Neutrophil (primary cell): ENCODE measurements at regions not wholly inside any gene's neighbourhood (a gene's known extent, or its start where the extent isn't known, plus 50 kb on each side); places are given as distances from the start of the nearest gene placed in this dataset.

Experiments
- H3K27ac ChIP-seq: fragments of 200-600 bp; sonication (generic); 2 replicates; pipeline ENCODE4 v1.5.1; 2016; ENCODE audit warnings: mild to moderate bottlenecking, moderate library complexity
- H3K27me3 ChIP-seq: fragments of 200-600 bp; sonication (generic); 2 replicates; pipeline ENCODE4 v1.6.0; 2016; ENCODE audit warnings: mild to moderate bottlenecking
- H3K36me3 ChIP-seq: fragments of 200-600 bp; sonication (generic); 2 replicates; pipeline ENCODE4 v1.5.1; 2017
- H3K4me1 ChIP-seq, 2 experiments: fragments of 200-600 bp in 1 of 2; sonication (generic) in 1 of 2; 1 replicate in 1 of 2; 2 replicates in 1 of 2; pipeline versions ENCODE4 v1.5.1 to v1.6.1; 2013 to 2016; ENCODE audit warnings: low read depth in 1 of 2, low read length in 1 of 2, mild to moderate bottlenecking in 1 of 2, moderate library complexity in 1 of 2; ENCODE audit not compliant: control insufficient read depth in 1 of 2, insufficient read depth in 1 of 2
- H3K4me3 ChIP-seq, 2 experiments: fragments of 200-600 bp in 1 of 2; sonication (generic) in 1 of 2; 1 replicate in 1 of 2; 2 replicates in 1 of 2; pipeline ENCODE4 v1.5.1; 2013 to 2016; ENCODE audit warnings: low read depth in 1 of 2, low read length in 1 of 2, mild to moderate bottlenecking in 1 of 2, moderate library complexity in 1 of 2
- H3K9me3 ChIP-seq: fragments of 200-600 bp; sonication (generic); 2 replicates; pipeline ENCODE4 v1.5.1; 2016
- TF ChIP-seq, protein P1 (sequence below): fragments of 200-600 bp; sonication (generic); IDR thresholded peaks from 2 replicates; pipeline ENCODE4 v1.5.1; 2016; ENCODE audit warnings: antibody characterized with exemption

DNA sequence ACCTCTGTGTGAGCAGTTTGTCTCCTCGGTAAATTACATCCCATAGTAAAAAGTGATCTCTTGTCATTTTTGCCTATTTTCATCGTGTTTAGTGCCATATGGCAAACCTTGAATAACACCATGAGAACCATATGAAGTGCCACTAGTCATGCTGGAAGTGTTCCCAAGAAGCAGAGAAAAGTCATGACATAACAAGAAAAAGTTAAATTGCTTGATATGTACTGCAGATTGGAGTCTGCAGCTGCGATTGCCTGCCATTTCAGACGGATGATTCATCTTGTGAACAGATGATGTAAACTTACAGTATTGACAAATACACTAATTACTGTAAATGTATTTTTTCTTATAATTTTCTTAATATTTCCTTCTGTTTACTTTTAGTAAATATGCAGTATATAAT, 846.7 kb downstream of the BCL11A start:
- Histone ChIP-seq H3K4me1 (no peaks in the 10 kb centered on the region), H3K27ac (no peak overlapping the region), H3K4me3 (no peak overlapping the region), H3K27me3 (no peaks in the 10 kb centered on the region), H3K36me3 (no peaks in the 10 kb centered on the region), H3K9me3 (no peaks in the 10 kb centered on the region)
- TF ChIP-seq, protein P1, sequence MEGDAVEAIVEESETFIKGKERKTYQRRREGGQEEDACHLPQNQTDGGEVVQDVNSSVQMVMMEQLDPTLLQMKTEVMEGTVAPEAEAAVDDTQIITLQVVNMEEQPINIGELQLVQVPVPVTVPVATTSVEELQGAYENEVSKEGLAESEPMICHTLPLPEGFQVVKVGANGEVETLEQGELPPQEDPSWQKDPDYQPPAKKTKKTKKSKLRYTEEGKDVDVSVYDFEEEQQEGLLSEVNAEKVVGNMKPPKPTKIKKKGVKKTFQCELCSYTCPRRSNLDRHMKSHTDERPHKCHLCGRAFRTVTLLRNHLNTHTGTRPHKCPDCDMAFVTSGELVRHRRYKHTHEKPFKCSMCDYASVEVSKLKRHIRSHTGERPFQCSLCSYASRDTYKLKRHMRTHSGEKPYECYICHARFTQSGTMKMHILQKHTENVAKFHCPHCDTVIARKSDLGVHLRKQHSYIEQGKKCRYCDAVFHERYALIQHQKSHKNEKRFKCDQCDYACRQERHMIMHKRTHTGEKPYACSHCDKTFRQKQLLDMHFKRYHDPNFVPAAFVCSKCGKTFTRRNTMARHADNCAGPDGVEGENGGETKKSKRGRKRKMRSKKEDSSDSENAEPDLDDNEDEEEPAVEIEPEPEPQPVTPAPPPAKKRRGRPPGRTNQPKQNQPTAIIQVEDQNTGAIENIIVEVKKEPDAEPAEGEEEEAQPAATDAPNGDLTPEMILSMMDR, result no peak

DNA sequence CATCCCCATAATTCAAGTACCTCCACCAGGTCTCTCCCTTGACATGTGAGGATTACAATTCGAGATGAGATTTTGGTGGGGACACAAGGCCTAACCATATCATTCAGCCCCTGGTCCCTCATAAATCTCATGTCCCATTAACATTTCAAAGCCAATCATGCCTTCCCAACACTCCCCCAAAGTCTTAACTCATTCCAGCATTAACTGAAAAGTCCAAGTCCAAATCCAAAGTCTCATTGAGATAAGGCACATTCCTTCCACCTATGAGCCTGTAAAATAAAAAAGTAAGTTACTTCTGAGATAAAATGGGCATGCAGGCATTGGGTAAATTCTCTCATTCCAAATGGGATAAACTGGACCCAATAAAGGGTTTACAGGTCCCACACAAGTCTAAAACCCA, 849.7 kb downstream of the BCL11A start:
- Histone ChIP-seq H3K4me1 (no peaks in the 10 kb centered on the region), H3K4me3 (no peak overlapping the region), H3K27ac (no peak overlapping the region), H3K36me3 (no peaks in the 10 kb centered on the region), H3K27me3 (no peaks in the 10 kb centered on the region), H3K9me3 (no peaks in the 10 kb centered on the region)
- TF ChIP-seq, protein P1, result no peak

DNA sequence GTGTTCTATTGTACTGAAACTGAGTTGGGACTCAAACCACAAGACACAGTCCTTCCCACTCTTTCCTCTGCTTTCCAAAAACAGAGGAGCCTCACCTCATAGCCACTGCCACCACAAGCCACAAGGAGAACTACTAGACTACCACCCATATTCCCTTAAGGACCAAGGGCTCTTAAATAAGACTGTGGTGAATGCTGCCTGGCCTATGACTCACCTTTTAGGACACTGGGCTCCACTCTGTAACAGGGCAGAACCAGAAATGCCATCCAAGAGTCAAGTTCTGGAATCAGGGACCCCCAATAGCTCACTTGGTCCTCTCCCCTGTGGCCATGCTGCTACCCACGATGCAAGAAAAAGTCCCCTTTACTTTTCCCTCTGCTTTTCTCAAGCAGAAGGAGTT, 851.4 kb downstream of the BCL11A start:
- TF ChIP-seq, protein P1, result no peak
- Histone ChIP-seq H3K27ac (no peak overlapping the region), H3K4me1 (no peaks in the 10 kb centered on the region)

DNA sequence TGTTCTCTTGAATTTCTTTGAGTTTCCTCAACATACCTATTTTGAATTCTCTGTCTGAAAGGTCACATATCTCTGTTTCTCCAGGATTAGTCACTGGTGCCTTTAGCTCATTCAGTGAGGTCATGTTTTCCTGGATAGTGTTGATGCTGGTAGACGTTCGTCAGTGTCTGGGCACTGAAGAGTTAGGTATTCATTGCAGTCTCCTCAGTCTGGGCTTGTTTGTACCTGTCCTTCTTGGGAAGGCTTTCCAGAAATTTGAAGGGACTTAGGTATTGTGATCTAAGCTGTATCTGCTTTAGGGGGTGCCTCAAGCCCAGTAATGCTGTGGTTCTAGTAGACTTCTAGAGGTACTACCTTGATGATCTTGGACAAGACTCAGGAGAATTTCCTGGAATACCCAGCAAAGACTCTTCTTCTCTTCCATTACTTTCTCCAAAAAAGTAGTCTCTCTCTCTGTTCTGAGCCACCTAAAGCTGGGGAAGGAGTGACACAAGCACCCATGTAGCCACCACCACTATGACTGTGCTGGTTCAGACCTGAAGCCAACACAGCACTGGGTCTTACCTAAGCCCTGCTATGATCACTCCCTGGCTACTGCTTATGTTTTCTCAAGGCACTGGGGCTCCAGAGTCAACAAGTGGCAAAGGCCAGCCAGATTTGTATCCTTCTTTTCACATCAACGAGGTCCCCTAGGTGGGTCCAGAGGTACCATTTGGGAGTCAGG, 852.0 kb downstream of the BCL11A start:
- Histone ChIP-seq H3K9me3 (no peaks in the 10 kb centered on the region), H3K4me1 (no peaks in the 10 kb centered on the region), H3K36me3 (no peaks in the 10 kb centered on the region), H3K27ac (no peak overlapping the region), H3K27me3 (no peaks in the 10 kb centered on the region), H3K4me3 (no peak overlapping the region)
- TF ChIP-seq, protein P1, result no peak

More for the DNA sequence above, 851.4 kb downstream of the BCL11A start:
- Histone ChIP-seq H3K4me3 (no peak overlapping the region), H3K36me3 (no peaks in the 10 kb centered on the region), H3K27me3 (no peaks in the 10 kb centered on the region), H3K9me3 (no peaks in the 10 kb centered on the region)

DNA sequence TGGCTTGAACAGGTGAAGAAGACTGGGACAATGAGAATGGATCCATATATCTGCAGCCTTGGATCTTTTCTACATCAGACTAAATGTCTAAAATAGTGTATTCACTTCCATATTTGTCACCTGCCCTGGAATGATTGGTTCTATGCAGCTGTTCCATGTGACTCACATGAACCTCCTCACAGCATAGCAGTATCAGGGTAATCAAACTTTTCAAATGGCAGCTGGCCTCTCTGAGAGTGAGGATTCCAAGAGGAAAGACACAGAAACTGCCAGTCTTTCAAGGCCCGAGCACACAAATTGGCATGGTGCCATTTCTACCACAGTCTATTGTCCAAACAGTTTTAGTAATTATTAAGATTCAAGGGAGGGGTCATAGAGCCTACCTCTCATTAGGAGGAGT, 859.3 kb downstream of the BCL11A start:
- H3K36me3 ChIP-seq, result no peaks in the 10 kb centered on the region
- TF ChIP-seq, protein P1, result no peak
- no peak overlapping the region for H3K27ac ChIP-seq
- peaks cover 5 to 11% of the 10 kb centered on the region in 2 experiments for H3K4me1 ChIP-seq
- no peaks in the 10 kb centered on the region for H3K27me3 ChIP-seq
- H3K9me3 ChIP-seq, result no peaks in the 10 kb centered on the region
- H3K4me3 ChIP-seq, result no peak overlapping the region
